ENCODE measurements at regions not wholly inside any gene's neighbourhood (a gene's known extent, or its start where the extent isn't known, plus 50 kb on each side); places are given as distances from the start of the nearest gene placed in this dataset.
"Not testable (repeated sequence)": the region's sequence is repeated elsewhere in the genome, so short reads cannot be mapped to it uniquely, and the experiment has no call there.

- no peak for FAIRE-seq
These were observed 682.6 kb downstream of the ZBBX start for GRCh38 chr3:166697495-166697894.

GRCh38 chr3:166696103-166696502, 684.0 kb downstream of the ZBBX start:
- no peak for FAIRE-seq
- TF ChIP-seq POLR2AphosphoS5 (IDR thresholded peaks at IDR 0.05; ENCODE audit: low read depth, low read length) (no peak), POLR2A (IDR thresholded peaks at IDR 0.05; ENCODE audit: low read depth, low read length) (no peak), TAF1 (IDR thresholded peaks at IDR 0.05; ENCODE audit: borderline replicate concordance, low read depth, low read length) (no peak)
- no peak for DNase-seq (ENCODE audit: insufficient read length)

More at GRCh38 chr3:166697495-166697894, 682.6 kb downstream of the ZBBX start:
- TF ChIP-seq TAF1 (IDR thresholded peaks at IDR 0.05; ENCODE audit: borderline replicate concordance, low read depth, low read length) (no peak), POLR2AphosphoS5 (IDR thresholded peaks at IDR 0.05; ENCODE audit: low read depth, low read length) (no peak), POLR2A (IDR thresholded peaks at IDR 0.05; ENCODE audit: low read depth, low read length) (no peak)
- DNase-seq (ENCODE audit: insufficient read length): no peak

DNA sequence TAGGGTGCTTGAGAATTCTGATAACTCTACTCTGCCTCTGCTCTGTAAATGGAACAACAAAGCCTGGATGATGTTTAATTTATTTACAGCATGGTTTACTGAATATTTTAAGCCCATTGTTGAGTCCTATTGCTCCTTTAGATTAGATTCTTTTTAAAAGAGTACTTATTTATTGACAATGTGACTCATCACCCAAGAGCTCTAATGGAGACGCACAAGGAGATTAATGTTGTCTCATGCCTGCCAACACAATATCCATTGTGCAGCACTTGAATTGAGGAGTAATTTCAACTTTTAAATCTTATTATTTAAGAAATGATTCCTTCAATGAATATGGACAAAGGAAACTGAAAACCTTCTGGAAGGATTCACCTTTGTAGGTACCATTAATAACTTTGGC, 691.4 kb downstream of the ZBBX start:
- TF ChIP-seq POLR2AphosphoS5 (IDR thresholded peaks at IDR 0.05; ENCODE audit: low read depth, low read length) (no peak), TAF1 (IDR thresholded peaks at IDR 0.05; ENCODE audit: borderline replicate concordance, low read depth, low read length) (no peak), POLR2A (IDR thresholded peaks at IDR 0.05; ENCODE audit: low read depth, low read length) (no peak)
- FAIRE-seq (no peak), DNase-seq (ENCODE audit: insufficient read length) (no peak)

DNA sequence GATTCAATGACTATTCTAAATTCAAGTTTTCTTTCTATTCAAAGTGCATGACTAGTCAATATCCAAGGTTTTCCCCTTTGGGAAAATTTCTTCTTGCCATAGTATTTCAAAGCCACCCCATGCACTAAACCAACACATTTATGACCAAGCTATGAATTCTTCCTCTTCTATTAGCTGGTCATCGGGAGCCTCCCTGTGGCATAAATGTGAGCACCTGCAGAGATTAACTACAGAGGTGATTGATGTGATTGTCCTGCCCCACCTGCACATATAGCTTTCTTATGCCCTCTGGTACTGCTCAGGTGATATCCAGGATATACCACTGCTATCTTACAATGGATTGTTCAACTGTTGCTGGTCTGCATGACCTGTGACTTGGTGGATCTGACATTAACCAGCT, 694.9 kb downstream of the ZBBX start:
- FAIRE-seq (no peak), DNase-seq (ENCODE audit: insufficient read length) (no peak)
- TF ChIP-seq POLR2A (IDR thresholded peaks at IDR 0.05; ENCODE audit: low read depth, low read length) (no peak), TAF1 (IDR thresholded peaks at IDR 0.05; ENCODE audit: borderline replicate concordance, low read depth, low read length) (no peak), POLR2AphosphoS5 (IDR thresholded peaks at IDR 0.05; ENCODE audit: low read depth, low read length) (no peak)

DNA sequence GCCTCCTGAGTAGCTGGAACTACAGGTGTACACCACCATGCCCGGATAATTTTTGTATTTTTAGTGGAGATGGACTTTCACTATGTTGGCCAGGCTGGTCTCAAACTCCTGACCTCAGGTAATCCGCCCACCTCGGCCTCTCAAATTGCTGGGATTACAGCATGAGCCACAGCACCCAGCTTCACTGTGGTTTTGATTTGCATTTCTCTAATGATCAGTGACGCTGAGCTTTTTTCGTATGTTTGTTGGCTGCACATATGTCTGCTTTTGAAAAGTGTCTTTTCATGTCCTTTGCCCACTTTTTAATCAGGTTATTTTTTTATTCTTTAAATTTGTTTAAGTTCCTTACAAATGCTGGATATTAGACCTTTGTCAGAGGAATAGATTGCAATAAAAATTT, 696.0 kb downstream of the ZBBX start:
- DNase-seq (ENCODE audit: insufficient read length); FAIRE-seq: not testable (repeated sequence)

DNA sequence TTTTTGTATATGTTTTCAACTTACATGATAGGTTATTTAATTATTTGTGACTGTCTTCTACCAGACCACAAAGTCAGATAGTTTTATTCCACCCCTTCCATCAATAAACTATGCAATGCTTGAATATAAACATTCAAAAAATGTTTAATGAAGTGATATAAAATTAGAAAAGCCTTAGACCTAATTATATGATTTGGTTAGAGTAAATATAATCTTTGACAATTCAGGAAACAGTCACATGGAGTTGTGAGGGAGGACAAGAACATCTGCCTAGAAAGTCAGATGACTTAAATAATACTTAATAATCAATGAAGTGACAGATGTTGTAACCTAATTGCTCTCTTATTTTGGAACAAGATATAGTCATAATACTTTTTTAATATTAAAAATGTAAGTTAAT, 710.3 kb downstream of the ZBBX start:
- FAIRE-seq (no peak), DNase-seq (ENCODE audit: insufficient read length) (no peak)
- TF ChIP-seq POLR2AphosphoS5 (IDR thresholded peaks at IDR 0.05; ENCODE audit: low read depth, low read length) (no peak), TAF1 (IDR thresholded peaks at IDR 0.05; ENCODE audit: borderline replicate concordance, low read depth, low read length) (no peak), POLR2A (IDR thresholded peaks at IDR 0.05; ENCODE audit: low read depth, low read length) (no peak)

- FAIRE-seq: no peak
- no peak for DNase-seq (ENCODE audit: insufficient read length)
- TF ChIP-seq POLR2AphosphoS5 (IDR thresholded peaks at IDR 0.05; ENCODE audit: low read depth, low read length): no peak
- TF ChIP-seq TAF1 (IDR thresholded peaks at IDR 0.05; ENCODE audit: borderline replicate concordance, low read depth, low read length): no peak
- TF ChIP-seq POLR2A (IDR thresholded peaks at IDR 0.05; ENCODE audit: low read depth, low read length): no peak
These were observed 716.9 kb downstream of the ZBBX start for GRCh38 chr3:166663194-166663593.

DNA sequence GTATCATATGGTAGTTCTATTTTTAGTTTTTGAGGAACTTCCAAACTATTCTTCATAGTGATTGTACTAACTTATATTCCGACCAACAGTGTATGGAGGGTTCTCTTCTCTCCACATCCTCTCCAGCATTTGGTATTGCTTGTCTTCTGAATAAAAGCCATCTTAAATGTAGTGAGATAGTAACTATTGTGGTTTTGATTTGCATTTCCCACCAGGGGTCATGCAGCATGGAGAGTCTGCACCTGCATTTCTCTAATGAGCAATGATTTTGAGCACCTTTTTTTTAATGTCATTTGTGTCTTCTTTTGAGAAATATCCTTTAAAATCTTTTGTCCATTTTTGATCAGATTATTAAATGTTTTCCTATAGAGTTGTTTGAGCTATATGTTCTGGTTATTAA, 718.5 kb downstream of the ZBBX start:
- FAIRE-seq: no peak
- DNase-seq (ENCODE audit: insufficient read length): no peak

DNA sequence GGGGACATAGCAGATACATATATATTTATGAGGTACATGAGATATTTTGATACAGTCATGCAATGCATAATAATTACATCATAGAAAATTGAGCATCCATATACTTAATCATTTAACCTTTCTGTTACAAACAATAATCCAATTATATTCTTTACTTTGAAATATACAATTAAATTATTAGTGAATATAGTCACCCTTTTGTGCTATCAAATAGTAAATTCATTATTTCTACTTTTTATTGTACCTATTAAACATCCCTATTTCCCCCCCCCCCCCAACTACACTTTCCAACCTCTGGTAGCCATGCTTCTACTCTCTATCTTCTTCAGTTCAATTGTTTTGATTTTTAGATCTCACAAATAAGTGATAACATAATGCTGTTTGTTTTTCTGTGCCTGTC, 719.1 kb downstream of the ZBBX start:
- FAIRE-seq (no peak), DNase-seq (ENCODE audit: insufficient read length) (no peak)
- TF ChIP-seq POLR2AphosphoS5 (IDR thresholded peaks at IDR 0.05; ENCODE audit: low read depth, low read length): no peak
- no peak for TF ChIP-seq POLR2A (IDR thresholded peaks at IDR 0.05; ENCODE audit: low read depth, low read length)
- TF ChIP-seq TAF1 (IDR thresholded peaks at IDR 0.05; ENCODE audit: borderline replicate concordance, low read depth, low read length): no peak

More for the DNA sequence above, 718.5 kb downstream of the ZBBX start:
- TF ChIP-seq POLR2AphosphoS5 (IDR thresholded peaks at IDR 0.05; ENCODE audit: low read depth, low read length): no peak
- TF ChIP-seq TAF1 (IDR thresholded peaks at IDR 0.05; ENCODE audit: borderline replicate concordance, low read depth, low read length): no peak
- no peak for TF ChIP-seq POLR2A (IDR thresholded peaks at IDR 0.05; ENCODE audit: low read depth, low read length)

GRCh38 chr3:166637984-166638530, 742.0 kb downstream of the ZBBX start:
- TF ChIP-seq POLR2AphosphoS5 (IDR thresholded peaks at IDR 0.05; ENCODE audit: low read depth, low read length) (no peak), POLR2A (IDR thresholded peaks at IDR 0.05; ENCODE audit: low read depth, low read length) (no peak), TAF1 (IDR thresholded peaks at IDR 0.05; ENCODE audit: borderline replicate concordance, low read depth, low read length) (no peak)
- DNase-seq (ENCODE audit: insufficient read length) (no peak), FAIRE-seq (no peak)

DNA sequence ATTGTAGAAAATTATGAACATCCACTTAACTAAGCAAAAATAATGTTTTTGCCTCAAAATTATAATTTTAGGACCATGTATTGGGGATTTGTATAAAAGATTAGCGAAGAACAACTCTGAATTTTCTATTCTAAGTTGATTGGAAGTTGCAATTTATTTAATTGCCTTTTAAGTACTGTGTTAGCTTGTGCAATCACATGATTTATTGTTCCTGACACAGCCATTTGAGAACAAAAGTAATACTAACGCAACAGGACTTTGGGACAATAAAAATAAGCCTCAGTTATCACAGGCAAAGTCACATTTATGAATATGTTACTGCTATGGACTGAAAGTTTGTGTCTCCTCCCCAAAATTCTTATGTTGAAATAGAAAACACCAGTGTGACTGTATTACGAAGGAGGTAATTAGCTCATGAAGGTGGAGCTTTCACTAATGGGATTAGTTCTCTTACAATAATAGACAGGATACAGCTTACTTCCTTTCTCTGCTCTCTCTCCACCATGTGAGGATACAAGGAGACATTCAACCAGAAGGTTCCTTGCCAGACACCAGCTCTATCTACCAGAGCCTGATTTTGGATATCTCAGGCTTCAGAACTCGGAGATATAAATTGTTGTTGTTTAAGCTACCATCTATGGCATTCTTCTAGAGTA, 745.9 kb downstream of the ZBBX start:
- FAIRE-seq: no peak
- DNase-seq (ENCODE audit: insufficient read length): no peak
- no peak for TF ChIP-seq POLR2AphosphoS5 (IDR thresholded peaks at IDR 0.05; ENCODE audit: low read depth, low read length)
- TF ChIP-seq TAF1 (IDR thresholded peaks at IDR 0.05; ENCODE audit: borderline replicate concordance, low read depth, low read length): no peak
- no peak for TF ChIP-seq POLR2A (IDR thresholded peaks at IDR 0.05; ENCODE audit: low read depth, low read length)

- TF ChIP-seq TAF1 (IDR thresholded peaks at IDR 0.05; ENCODE audit: borderline replicate concordance, low read depth, low read length) (no peak), POLR2A (IDR thresholded peaks at IDR 0.05; ENCODE audit: low read depth, low read length) (no peak), POLR2AphosphoS5 (IDR thresholded peaks at IDR 0.05; ENCODE audit: low read depth, low read length) (no peak)
- no peak for FAIRE-seq
These were observed 749.9 kb downstream of the ZBBX start for GRCh38 chr3:166630190-166630589.

More at GRCh38 chr3:166630190-166630589, 749.9 kb downstream of the ZBBX start:
- DNase-seq (ENCODE audit: insufficient read length): no peak

Data from GM12892 (cell line).